ENCODE measurements at regions not wholly inside any gene's neighbourhood (a gene's known extent, or its start where the extent isn't known, plus 50 kb on each side); places are given as distances from the start of the nearest gene placed in this dataset.

DNA sequence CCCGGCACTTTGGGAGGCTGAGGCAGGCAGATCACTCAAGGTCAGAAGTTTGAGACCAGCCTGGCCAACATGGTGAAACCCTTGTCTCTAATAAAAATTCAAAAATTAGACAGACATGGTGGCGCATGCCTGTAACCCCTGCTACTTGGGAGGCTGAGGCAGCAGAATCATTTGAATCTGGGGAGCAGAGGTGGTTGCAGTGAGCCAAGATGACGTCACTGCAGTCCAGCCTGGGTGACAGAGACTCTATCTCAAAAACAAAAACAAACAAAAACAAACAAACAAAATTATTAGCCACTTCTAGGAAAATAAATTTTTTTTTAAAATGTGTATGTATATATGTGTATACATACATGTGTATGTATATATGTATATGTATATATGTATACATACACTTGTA is 320.3 kb upstream of the ADGRL4 start:
- TF ChIP-seq, protein P1, sequence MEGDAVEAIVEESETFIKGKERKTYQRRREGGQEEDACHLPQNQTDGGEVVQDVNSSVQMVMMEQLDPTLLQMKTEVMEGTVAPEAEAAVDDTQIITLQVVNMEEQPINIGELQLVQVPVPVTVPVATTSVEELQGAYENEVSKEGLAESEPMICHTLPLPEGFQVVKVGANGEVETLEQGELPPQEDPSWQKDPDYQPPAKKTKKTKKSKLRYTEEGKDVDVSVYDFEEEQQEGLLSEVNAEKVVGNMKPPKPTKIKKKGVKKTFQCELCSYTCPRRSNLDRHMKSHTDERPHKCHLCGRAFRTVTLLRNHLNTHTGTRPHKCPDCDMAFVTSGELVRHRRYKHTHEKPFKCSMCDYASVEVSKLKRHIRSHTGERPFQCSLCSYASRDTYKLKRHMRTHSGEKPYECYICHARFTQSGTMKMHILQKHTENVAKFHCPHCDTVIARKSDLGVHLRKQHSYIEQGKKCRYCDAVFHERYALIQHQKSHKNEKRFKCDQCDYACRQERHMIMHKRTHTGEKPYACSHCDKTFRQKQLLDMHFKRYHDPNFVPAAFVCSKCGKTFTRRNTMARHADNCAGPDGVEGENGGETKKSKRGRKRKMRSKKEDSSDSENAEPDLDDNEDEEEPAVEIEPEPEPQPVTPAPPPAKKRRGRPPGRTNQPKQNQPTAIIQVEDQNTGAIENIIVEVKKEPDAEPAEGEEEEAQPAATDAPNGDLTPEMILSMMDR (IDR thresholded peaks at IDR 0.05), result no peak
- no peak for TF ChIP-seq POLR2A (IDR thresholded peaks at IDR 0.05)
